ENCODE measurements at regions not wholly inside any gene's neighbourhood (a gene's known extent, or its start where the extent isn't known, plus 50 kb on each side); places are given as distances from the start of the nearest gene placed in this dataset.

GRCh38 chr6:156082012-156082411 lies 626.4 kb upstream of the NOX3 start:
- TF ChIP-seq RAD21 (IDR thresholded peaks at IDR 0.05; ENCODE audit: low read length), result no peak
- no peak for TF ChIP-seq CHD1 (IDR thresholded peaks at IDR 0.05; ENCODE audit: low read depth, low read length)
- H3K9me3 ChIP-seq (ENCODE audit: control insufficient read depth, insufficient read depth, low read length), result no peaks in the 10 kb centered on the region
- POLR2A ChIA-PET (ENCODE audit: unreplicated experiment), result no interaction called here
- no peak overlapping the region for H3K4me2 ChIP-seq (ENCODE audit: low read depth, low read length)
- no peaks in the 10 kb centered on the region for H3K79me1 ChIP-seq (ENCODE audit: low read depth in 1 of 2, low read length in 2 of 2)
- H3K4me3 ChIP-seq (ENCODE audit: insufficient read depth, low read depth, low read length), result no peak overlapping the region
- H4K8ac ChIP-seq (ENCODE audit: low read depth in 2 of 2, low read length in 2 of 2), result no peak overlapping the region
- intact Hi-C loops (cut with micrococcal nuclease) (no loop called here), dilution Hi-C loops (cut with HindIII; ENCODE audit: low sequenced_read_pairs, unreplicated experiment) (no loop called here), in situ Hi-C loops (cut with MboI; ENCODE audit: low sequenced_read_pairs) (no loop called here)
- no peak overlapping the region for H2BK120ac ChIP-seq (ENCODE audit: low read depth, low read length)
- H3K18ac ChIP-seq (ENCODE audit: low read depth, low read length), result no peak overlapping the region
- H3K4me1 ChIP-seq (ENCODE audit: control insufficient read depth, insufficient read depth, low read length), result no peaks in the 10 kb centered on the region
- WGBS, 2 experiments (ENCODE audit: extremely low coverage in 2 of 2, insufficient read length in 1 of 2), result 40% methylated on average over 1 of the region's 3 CpGs; no CpG with 5 or more reads in 1 of the 2 experiments
- H3K14ac ChIP-seq (replicated peaks; ENCODE audit: low read depth, low read length), result no peak overlapping the region
- H2BK5ac ChIP-seq (ENCODE audit: low read depth, low read length, poor library complexity, severe bottlenecking), result no peak overlapping the region
- H2BK15ac ChIP-seq (ENCODE audit: low read depth, low read length), result no peak overlapping the region
- H2AK5ac ChIP-seq (ENCODE audit: low read depth, low read length), result no peak overlapping the region
- DNase-seq (no peak), ATAC-seq (ENCODE audit: low read depth) (no peak)
- no peak overlapping the region for H3K56ac ChIP-seq (ENCODE audit: extremely low read depth, insufficient read depth, low read length)
- CTCF ChIA-PET, result interaction anchor here (1.0 to 1.6 kb wide), 2 partner anchors 11 to 12 kb away, joined by 3 to 4 read pairs; no protein-coding TSS in a partner anchor
- no peaks in the 10 kb centered on the region for H4K20me1 ChIP-seq (ENCODE audit: insufficient read depth, low read length)
- H4K5ac ChIP-seq (ENCODE audit: low read depth, low read length), result no peak overlapping the region
- no peaks in the 10 kb centered on the region for H3K27me3 ChIP-seq (ENCODE audit: control insufficient read depth, insufficient read depth, low read length)
- H3K9ac ChIP-seq (ENCODE audit: low read depth, low read length), result no peak overlapping the region
- H3K36me3 ChIP-seq (ENCODE audit: control insufficient read depth, insufficient read depth, low read length), result no peaks in the 10 kb centered on the region
- H2AFZ ChIP-seq (replicated peaks; ENCODE audit: low read length, poor library complexity), result no peak overlapping the region
- no peak overlapping the region for H2BK20ac ChIP-seq (ENCODE audit: low read depth, low read length)
- no peak overlapping the region for H3K23ac ChIP-seq (ENCODE audit: low read depth, low read length)
- H3K4ac ChIP-seq (ENCODE audit: low read depth, low read length), result no peak overlapping the region
- H2AK9ac ChIP-seq (replicated peaks; ENCODE audit: low read depth, low read length, poor library complexity), result no peak overlapping the region
- BruUV-seq (replicated peaks), result no TSS peak
- H4K91ac ChIP-seq (ENCODE audit: insufficient read depth, low read depth, low read length), result no peak overlapping the region
- no peak overlapping the region for H3K27ac ChIP-seq (ENCODE audit: insufficient read depth, low read length)
- no peaks in the 10 kb centered on the region for H3K9me1 ChIP-seq (ENCODE audit: insufficient read depth, low read length)
